ENCODE measurements at regions not wholly inside any gene's neighbourhood (a gene's known extent, or its start where the extent isn't known, plus 50 kb on each side); places are given as distances from the start of the nearest gene placed in this dataset.
"Not testable (repeated sequence)": the region's sequence is repeated elsewhere in the genome, so short reads cannot be mapped to it uniquely, and the experiment has no call there.

- H3K36me3 ChIP-seq, H3K9me3 ChIP-seq, H3K27me3 ChIP-seq, DNase-seq, H3K4me3 ChIP-seq: not testable (repeated sequence)
Observed at GRCh38 chr15:20148008-20148407, 393.6 kb downstream of the GOLGA6L6 start.

GRCh38 chr15:20144333-20145036 lies 397.1 kb downstream of the GOLGA6L6 start:
- not testable (repeated sequence) for H3K4me3 ChIP-seq, DNase-seq, H3K27me3 ChIP-seq, H3K9me3 ChIP-seq, H3K36me3 ChIP-seq

GRCh38 chr15:20142906-20143305 lies 398.7 kb downstream of the GOLGA6L6 start:
- DNase-seq, H3K27me3 ChIP-seq: not testable (repeated sequence)

GRCh38 chr15:20142410-20142809 lies 399.2 kb downstream of the GOLGA6L6 start:
- H3K27me3 ChIP-seq, H3K4me3 ChIP-seq, DNase-seq, H3K36me3 ChIP-seq, H3K9me3 ChIP-seq: not testable (repeated sequence)

More at GRCh38 chr15:20142906-20143305, 398.7 kb downstream of the GOLGA6L6 start:
- H3K36me3 ChIP-seq, H3K9me3 ChIP-seq, H3K4me3 ChIP-seq: not testable (repeated sequence)

- H3K27me3 ChIP-seq, H3K4me3 ChIP-seq, DNase-seq, H3K9me3 ChIP-seq, H3K36me3 ChIP-seq: not testable (repeated sequence)
Observed at GRCh38 chr15:20124668-20125067, 416.9 kb downstream of the GOLGA6L6 start.

GRCh38 chr15:20106026-20106425 lies 435.6 kb downstream of the GOLGA6L6 start:
- peak; percentile 28 for DNase-seq
- Histone ChIP-seq H3K27me3 (no peaks in the 10 kb centered on the region), H3K9me3 (peaks cover 5% of the 10 kb centered on the region), H3K4me3 (no peak overlapping the region), H3K36me3 (no peaks in the 10 kb centered on the region)

GRCh38 chr15:20105011-20105990 lies 436.3 kb downstream of the GOLGA6L6 start:
- DNase-seq, H3K36me3 ChIP-seq: not testable (repeated sequence)

GRCh38 chr15:20104551-20104950 lies 437.0 kb downstream of the GOLGA6L6 start:
- H3K36me3 ChIP-seq, H3K9me3 ChIP-seq, H3K4me3 ChIP-seq, H3K27me3 ChIP-seq: not testable (repeated sequence)
- DNase-seq: peak; percentile 31

More at GRCh38 chr15:20105011-20105990, 436.3 kb downstream of the GOLGA6L6 start:
- H3K4me3 ChIP-seq, H3K27me3 ChIP-seq, H3K9me3 ChIP-seq: not testable (repeated sequence)

GRCh38 chr15:20102862-20103261 lies 438.7 kb downstream of the GOLGA6L6 start:
- not testable (repeated sequence) for H3K27me3 ChIP-seq, H3K4me3 ChIP-seq, H3K9me3 ChIP-seq, H3K36me3 ChIP-seq
- peak; percentile 15 for DNase-seq

- H3K27me3 ChIP-seq, H3K36me3 ChIP-seq, H3K9me3 ChIP-seq, H3K4me3 ChIP-seq: not testable (repeated sequence)
- peak; percentile 14 for DNase-seq
Observed at GRCh38 chr15:20102209-20102608, 439.4 kb downstream of the GOLGA6L6 start.

GRCh38 chr15:20101281-20101680 lies 440.3 kb downstream of the GOLGA6L6 start:
- not testable (repeated sequence) for DNase-seq, H3K36me3 ChIP-seq, H3K4me3 ChIP-seq, H3K27me3 ChIP-seq, H3K9me3 ChIP-seq

- not testable (repeated sequence) for H3K4me3 ChIP-seq, H3K27me3 ChIP-seq, H3K36me3 ChIP-seq, H3K9me3 ChIP-seq, DNase-seq
Observed at GRCh38 chr15:20100604-20101270, 440.9 kb downstream of the GOLGA6L6 start.

- not testable (repeated sequence) for H3K36me3 ChIP-seq
Observed at GRCh38 chr15:20095699-20096303, 445.8 kb downstream of the GOLGA6L6 start.

GRCh38 chr15:20089541-20089940 lies 452.1 kb downstream of the GOLGA6L6 start:
- not testable (repeated sequence) for DNase-seq, H3K4me3 ChIP-seq, H3K27me3 ChIP-seq, H3K9me3 ChIP-seq, H3K36me3 ChIP-seq

More at GRCh38 chr15:20095699-20096303, 445.8 kb downstream of the GOLGA6L6 start:
- DNase-seq, H3K27me3 ChIP-seq, H3K4me3 ChIP-seq, H3K9me3 ChIP-seq: not testable (repeated sequence)

GRCh38 chr15:20084026-20084425 lies 457.6 kb downstream of the GOLGA6L6 start:
- not testable (repeated sequence) for H3K27me3 ChIP-seq, DNase-seq, H3K4me3 ChIP-seq, H3K9me3 ChIP-seq, H3K36me3 ChIP-seq

- H3K4me3 ChIP-seq, DNase-seq, H3K36me3 ChIP-seq: not testable (repeated sequence)
Observed at GRCh38 chr15:20074082-20074481, 467.5 kb downstream of the GOLGA6L6 start.

GRCh38 chr15:20069043-20069442 lies 472.6 kb downstream of the GOLGA6L6 start:
- H3K36me3 ChIP-seq, H3K27me3 ChIP-seq, H3K9me3 ChIP-seq, H3K4me3 ChIP-seq, DNase-seq: not testable (repeated sequence)

More at GRCh38 chr15:20074082-20074481, 467.5 kb downstream of the GOLGA6L6 start:
- H3K9me3 ChIP-seq, H3K27me3 ChIP-seq: not testable (repeated sequence)
